HepG2 (cell line): ENCODE measurements at regions not wholly inside any gene's neighbourhood (a gene's known extent, or its start where the extent isn't known, plus 50 kb on each side); places are given as distances from the start of the nearest gene placed in this dataset.
A peak's percentile ranks its signal among the peaks of the same experiment; 100 is the strongest.

ENCODE experiments used
- ATAC-seq: fragments of 200-7000 bp; cut with Tn5 transposase; 3 replicates; pipeline ENCODE4 v1.9.1; 2020; ENCODE audit warnings: mild to moderate bottlenecking, moderate library complexity
- BruUV-seq: library from RNA; stranded (reverse); fragments of 400-500 nt; replicated peaks from 2 replicates; lab custom pipeline; 2021; lab: Mats Ljungman, UMichigan
- CTCF ChIA-PET: fragments of 300-600 bp; formaldehyde crosslinking; extraction: SDS; loops from one replicate; lab custom pipeline; 2021; ENCODE audit warnings: low total read pairs, inconsistent platforms, low intra/inter-chr PET ratio; lab: Yijun Ruan, JAX
- POLR2A ChIA-PET: fragments of 350-600 bp; sonication (Branson Sonifier 250); formaldehyde crosslinking; loops from one replicate; lab custom pipeline; 2020; ENCODE audit warnings: antibody characterized with exemption, inconsistent platforms; lab: Yijun Ruan, JAX
- DNase-seq: peaks from one replicate; pipeline ENCODE4 v3.0.0-alpha.2; 2015; ENCODE audit warnings: low spot score
- FAIRE-seq: peaks from 3 replicates; lab custom pipeline; 2011; peaks lifted over from hg19 to GRCh38; lab: Jason Lieb, UNC
- H2AFZ ChIP-seq: one replicate; pipeline ENCODE4 v1.6.1; 2011; ENCODE audit warnings: low read length, inconsistent platforms
- H3K27ac ChIP-seq: fragments of 300-600 bp; 3 replicates; pipeline ENCODE4 v1.8.0; 2011; ENCODE audit warnings: mixed run types, mild to moderate bottlenecking, mixed read lengths, low read length, inconsistent platforms; ENCODE audit not compliant: insufficient read depth; ENCODE audit errors: extremely low read length
- H3K27me3 ChIP-seq, 2 experiments: fragments of 200-600 bp in 1 of 2; 2 replicates in 1 of 2; 3 replicates in 1 of 2; pipeline versions ENCODE4 v1.6.0 to v1.8.0; 2011; ENCODE audit warnings: low read length in 2 of 2, mild to moderate bottlenecking in 2 of 2, moderate library complexity in 2 of 2, inconsistent platforms in 1 of 2; ENCODE audit not compliant: insufficient read depth in 2 of 2, control insufficient read depth in 1 of 2
- H3K36me3 ChIP-seq, 2 experiments: fragments of 200-600 bp in 1 of 2; replicated peaks in 1 of 2; 2 replicates in 1 of 2; 3 replicates in 1 of 2; pipeline versions ENCODE4 v1.5.1 to v1.8.0; 2011; ENCODE audit warnings: low read length in 2 of 2, inconsistent platforms in 1 of 2; ENCODE audit not compliant: insufficient read depth in 2 of 2, control insufficient read depth in 1 of 2
- H3K4me1 ChIP-seq: 2 replicates; pipeline ENCODE4 v1.5.1; 2012; ENCODE audit warnings: low read length, inconsistent platforms; ENCODE audit not compliant: insufficient read depth
- H3K4me2 ChIP-seq: 2 replicates; pipeline ENCODE4 v1.6.0; 2011; ENCODE audit warnings: low read depth, low read length, inconsistent platforms
- H3K4me3 ChIP-seq, 3 experiments: fragments of 200-600 bp in 1 of 3; sonication (generic), shearing (Covaris generic) in 1 of 3; replicated peaks in 1 of 3; 2 replicates each; pipeline ENCODE4 v1.5.1; 2011 to 2016; ENCODE audit warnings: low read length in 3 of 3, inconsistent platforms in 2 of 3, low read depth in 2 of 3, mild to moderate bottlenecking in 2 of 3, control low read depth in 1 of 3, mixed read lengths in 1 of 3; ENCODE audit not compliant: insufficient read depth in 1 of 3
- H3K79me2 ChIP-seq: one replicate; pipeline ENCODE4 v1.6.1; 2011; ENCODE audit warnings: low read length, inconsistent platforms; ENCODE audit not compliant: insufficient read depth
- H3K9ac ChIP-seq: 2 replicates; pipeline ENCODE4 v1.6.0; 2011; ENCODE audit warnings: mild to moderate bottlenecking, low read depth, low read length, inconsistent platforms; ENCODE audit not compliant: insufficient read depth
- H3K9me3 ChIP-seq: 2 replicates; pipeline ENCODE4 v1.5.1; 2012; ENCODE audit warnings: mild to moderate bottlenecking, low read length
- H4K20me1 ChIP-seq: 2 replicates; pipeline ENCODE4 v1.6.0; 2011; ENCODE audit warnings: inconsistent platforms, mild to moderate bottlenecking, low read length, moderate library complexity; ENCODE audit not compliant: insufficient read depth
- FOXJ3 ChIP-seq: sonication (generic); formaldehyde crosslinking; IDR thresholded peaks from 2 replicates; pipeline ENCODE4 v1.4.0; 2020; ENCODE audit warnings: missing genetic modification reagents, mild to moderate bottlenecking, borderline replicate concordance
- MAFF ChIP-seq: IDR thresholded peaks from 2 replicates; pipeline ENCODE4 v1.6.1; 2011; ENCODE audit warnings: low read depth, low read length, improper control_type of control experiment
- MAFK ChIP-seq, 2 experiments: IDR thresholded peaks in 1 of 2; conservative IDR thresholded peaks in 1 of 2; 2 replicates each; pipeline ENCODE4 v1.6.1; 2011; ENCODE audit warnings: improper control_type of control experiment in 2 of 2, low read length in 2 of 2
- SIN3A ChIP-seq: IDR thresholded peaks from 2 replicates; pipeline ENCODE4 v1.6.1; 2011; ENCODE audit warnings: low read depth, mild to moderate bottlenecking, control low read depth, low read length, borderline replicate concordance
- WGBS: methylation state at CpG from one replicate; pipeline ENCODE4 v1.1.6; 2017; ENCODE audit warnings: low lambda C conversion rate; 5-methylcytosine and 5-hydroxymethylcytosine counted together
- in situ Hi-C: cut with HindIII; loops from 2 replicates; pipeline ENCODE4 v1.10.0; 2017; ENCODE audit warnings: low pct_unique_long_range_greater_than_20kb; ENCODE audit not compliant: extremely low pct_ligation_motif_present
- intact Hi-C: fragments of 100-400 bp; cut with micrococcal nuclease; formaldehyde crosslinking; loops from one replicate; pipeline ENCODE4 v1.10.0; 2022; ENCODE audit not compliant: unreplicated experiment
- TF ChIP-seq, protein P1 (sequence below): sonication (generic); formaldehyde crosslinking; IDR thresholded peaks from 2 replicates; pipeline ENCODE4 v1.5.0; 2020; ENCODE audit warnings: mild to moderate bottlenecking, missing genetic modification reagents

DNA sequence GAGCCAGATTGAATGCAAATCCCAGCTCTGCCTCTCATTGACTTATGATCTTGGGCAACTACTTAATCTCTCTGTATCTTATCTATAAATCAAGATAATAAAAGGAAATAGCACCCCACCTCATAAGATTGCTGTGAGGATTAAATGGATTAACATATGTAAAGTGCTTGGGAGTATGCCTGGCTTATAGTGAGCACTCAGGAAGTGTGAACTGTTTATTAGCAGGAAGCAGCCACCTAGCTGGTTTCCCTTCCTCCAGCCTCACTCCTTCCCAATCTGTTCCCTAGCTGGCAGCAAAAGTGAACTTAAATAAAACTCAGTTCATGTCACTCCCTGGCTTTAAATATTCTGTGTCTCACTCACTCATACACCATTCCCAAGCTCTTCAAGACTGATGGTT lies 526.6 kb upstream of the PKDCC start:
- intact Hi-C loops = no loop called here
- H4K20me1 ChIP-seq = no peaks in the 10 kb centered on the region
- ATAC-seq = no peak
- FAIRE-seq = no peak
- TF ChIP-seq, protein P1, sequence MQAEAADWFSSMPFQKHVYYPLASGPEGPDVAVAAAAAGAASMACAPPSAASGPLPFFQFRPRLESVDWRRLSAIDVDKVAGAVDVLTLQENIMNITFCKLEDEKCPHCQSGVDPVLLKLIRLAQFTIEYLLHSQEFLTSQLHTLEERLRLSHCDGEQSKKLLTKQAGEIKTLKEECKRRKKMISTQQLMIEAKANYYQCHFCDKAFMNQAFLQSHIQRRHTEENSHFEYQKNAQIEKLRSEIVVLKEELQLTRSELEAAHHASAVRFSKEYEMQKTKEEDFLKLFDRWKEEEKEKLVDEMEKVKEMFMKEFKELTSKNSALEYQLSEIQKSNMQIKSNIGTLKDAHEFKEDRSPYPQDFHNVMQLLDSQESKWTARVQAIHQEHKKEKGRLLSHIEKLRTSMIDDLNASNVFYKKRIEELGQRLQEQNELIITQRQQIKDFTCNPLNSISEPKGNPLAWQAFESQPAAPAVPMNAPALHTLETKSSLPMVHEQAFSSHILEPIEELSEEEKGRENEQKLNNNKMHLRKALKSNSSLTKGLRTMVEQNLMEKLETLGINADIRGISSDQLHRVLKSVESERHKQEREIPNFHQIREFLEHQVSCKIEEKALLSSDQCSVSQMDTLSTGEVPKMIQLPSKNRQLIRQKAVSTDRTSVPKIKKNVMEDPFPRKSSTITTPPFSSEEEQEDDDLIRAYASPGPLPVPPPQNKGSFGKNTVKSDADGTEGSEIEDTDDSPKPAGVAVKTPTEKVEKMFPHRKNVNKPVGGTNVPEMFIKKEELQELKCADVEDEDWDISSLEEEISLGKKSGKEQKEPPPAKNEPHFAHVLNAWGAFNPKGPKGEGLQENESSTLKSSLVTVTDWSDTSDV (CRISPR knock-in tag) = no peak
- no peak for TF ChIP-seq SIN3A
- TF ChIP-seq, all 625 proteins: peak for 0
- H3K36me3 ChIP-seq = no peaks in the 10 kb centered on the region
- in situ Hi-C loops = no loop called here
- H3K9me3 ChIP-seq = no peaks in the 10 kb centered on the region
- CTCF ChIA-PET = no interaction called here
- H3K4me1 ChIP-seq = no peaks in the 10 kb centered on the region
- no peak for DNase-seq
- POLR2A ChIA-PET = no interaction called here
- H3K27ac ChIP-seq = no peak overlapping the region
- H3K27me3 ChIP-seq = no peaks in the 10 kb centered on the region
- H2AFZ ChIP-seq = no peak overlapping the region
- H3K4me2 ChIP-seq = no peak overlapping the region
- BruUV-seq = no TSS peak
- no peaks in the 10 kb centered on the region for H3K79me2 ChIP-seq
- no peak overlapping the region for H3K4me3 ChIP-seq
- no peak overlapping the region for H3K9ac ChIP-seq

DNA sequence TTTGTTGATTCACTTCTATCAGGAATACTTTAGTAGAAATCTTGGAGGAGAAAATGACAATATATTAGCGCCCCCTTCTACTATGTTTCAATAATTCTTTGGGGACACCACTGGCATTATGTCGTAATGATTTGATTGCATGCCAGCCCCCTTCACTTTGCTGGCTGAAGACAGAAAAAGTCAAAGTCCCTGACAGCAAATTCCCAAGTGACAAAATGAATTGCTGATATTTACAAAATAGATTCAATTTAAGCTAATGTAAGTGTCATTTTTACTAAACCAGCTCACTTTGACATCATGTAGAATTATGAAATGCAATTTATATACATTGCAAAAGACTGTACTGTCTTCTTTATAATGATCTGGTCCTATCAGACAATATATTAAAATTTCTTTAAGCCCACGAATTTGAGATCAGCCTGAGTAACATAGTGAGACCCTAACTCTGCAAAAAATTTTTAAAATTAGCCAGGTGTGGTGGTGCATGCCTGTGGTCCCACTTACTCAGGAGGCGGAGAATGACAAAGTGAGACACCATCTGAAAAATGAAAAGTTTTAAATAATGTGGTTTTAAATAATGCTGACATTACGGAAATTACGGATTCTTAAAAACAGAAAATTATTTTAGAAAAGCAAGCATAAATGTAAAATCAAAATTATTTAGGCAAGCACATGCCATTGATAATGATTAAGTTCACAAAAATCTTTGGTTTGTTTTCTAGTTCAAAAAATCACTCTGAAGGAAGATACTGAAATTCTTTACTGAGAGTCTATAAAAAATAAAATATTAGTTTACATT lies 520.1 kb upstream of the PKDCC start:
- no peak for FAIRE-seq
- DNase-seq = no peak
- intact Hi-C loops = no loop called here
- no peaks in the 10 kb centered on the region for H3K36me3 ChIP-seq
- BruUV-seq = no TSS peak
- H3K9ac ChIP-seq = no peak overlapping the region
- no peaks in the 10 kb centered on the region for H3K27me3 ChIP-seq
- 7% methylated on average over 6 of the region's 6 CpGs for WGBS
- no peaks in the 10 kb centered on the region for H4K20me1 ChIP-seq
- no peak overlapping the region for H2AFZ ChIP-seq
- in situ Hi-C loops = no loop called here
- no peak overlapping the region for H3K4me2 ChIP-seq
- CTCF ChIA-PET = no interaction called here
- no peaks in the 10 kb centered on the region for H3K4me1 ChIP-seq
- TF ChIP-seq MAFF (peak; percentile 83), MAFK (conservative IDR thresholded peaks at IDR 0.05 in 1 of 2, IDR thresholded peaks at IDR 0.05 in 1 of 2; ENCODE audit: low read length in 2 of 2) (peak; percentile 68 to 89; a peak in 3 of 4 replicates), FOXJ3 (CRISPR knock-in tag) (no peak)
- no peak overlapping the region for H3K4me3 ChIP-seq
- POLR2A ChIA-PET = no interaction called here
- no peak overlapping the region for H3K27ac ChIP-seq
- ATAC-seq = no peak
- no peaks in the 10 kb centered on the region for H3K9me3 ChIP-seq
- H3K79me2 ChIP-seq = no peaks in the 10 kb centered on the region
